Cardiac muscle cell (in vitro differentiated cells and primary cell): ENCODE measurements at regions not wholly inside any gene's neighbourhood (a gene's known extent, or its start where the extent isn't known, plus 50 kb on each side); places are given as distances from the start of the nearest gene placed in this dataset.
A peak's percentile ranks its signal among the peaks of the same experiment; 100 is the strongest.
"Not testable (repeated sequence)": the region's sequence is repeated elsewhere in the genome, so short reads cannot be mapped to it uniquely, and the experiment has no call there.

Source experiments
- DNase-seq, 2 donors: peaks; one replicate each; pipeline versions ENCODE4 v3.0.0 to v3.0.0-alpha.2; 2010 to 2017; ENCODE audit warnings: low read depth in 1 of 2, low spot score in 1 of 2
- H3K27ac ChIP-seq: fragments of 200-600 bp; sonication (generic); 2 replicates; pipeline ENCODE4 v1.5.1; 2016
- H3K27me3 ChIP-seq: fragments of 200-600 bp; sonication (generic); 2 replicates; pipeline ENCODE4 v1.6.0; 2016; ENCODE audit warnings: control low read depth
- H3K36me3 ChIP-seq: fragments of 200-600 bp; sonication (generic); 2 replicates; pipeline ENCODE4 v1.5.1; 2016; ENCODE audit warnings: control low read depth
- H3K4me1 ChIP-seq: fragments of 200-600 bp; sonication (generic); 2 replicates; pipeline ENCODE4 v1.8.1; 2017; ENCODE audit warnings: low read depth, mild to moderate bottlenecking, mixed run types
- H3K4me3 ChIP-seq: fragments of 200-600 bp; sonication (generic); 2 replicates; pipeline ENCODE4 v1.5.1; 2016; ENCODE audit warnings: mild to moderate bottlenecking
- H3K9me3 ChIP-seq: fragments of 200-600 bp; sonication (generic); 2 replicates; pipeline ENCODE4 v1.5.1; 2017; ENCODE audit warnings: low read depth, mild to moderate bottlenecking, control low read depth
- CTCF ChIP-seq: IDR thresholded peaks from 2 replicates; pipeline ENCODE4 v1.5.1; 2012; ENCODE audit warnings: low read depth, mild to moderate bottlenecking, low read length

- Histone ChIP-seq H3K36me3 (no peaks in the 10 kb centered on the region), H3K4me1 (no peaks in the 10 kb centered on the region), H3K27ac (no peak overlapping the region), H3K4me3 (no peak overlapping the region), H3K9me3 (no peaks in the 10 kb centered on the region), H3K27me3 (no peaks in the 10 kb centered on the region)
- TF ChIP-seq CTCF, result no peak
- DNase-seq, result no peak
Observed at GRCh38 chr5:40440746-40441145, 239.0 kb upstream of the PTGER4 start.

GRCh38 chr5:40439103-40439502, 240.6 kb upstream of the PTGER4 start:
- not testable (repeated sequence) for H3K36me3 ChIP-seq, DNase-seq, H3K27me3 ChIP-seq, H3K9me3 ChIP-seq, H3K4me1 ChIP-seq, H3K27ac ChIP-seq, H3K4me3 ChIP-seq

- not testable (repeated sequence) for H3K9me3 ChIP-seq, DNase-seq, H3K4me3 ChIP-seq, H3K27ac ChIP-seq, H3K4me1 ChIP-seq, H3K36me3 ChIP-seq, H3K27me3 ChIP-seq
Observed at GRCh38 chr5:40438646-40439045, 241.1 kb upstream of the PTGER4 start.

- peak in 1 of 2 donors; percentile 57 for DNase-seq
- Histone ChIP-seq H3K27me3 (no peaks in the 10 kb centered on the region), H3K4me1 (no peaks in the 10 kb centered on the region), H3K36me3 (no peaks in the 10 kb centered on the region), H3K4me3 (no peak overlapping the region), H3K9me3 (no peaks in the 10 kb centered on the region), H3K27ac (no peak overlapping the region)
- TF ChIP-seq CTCF, result no peak
Observed at GRCh38 chr5:40437452-40437861, 242.3 kb upstream of the PTGER4 start.

- Histone ChIP-seq H3K27ac (no peak overlapping the region), H3K4me1 (no peaks in the 10 kb centered on the region), H3K4me3 (no peak overlapping the region), H3K36me3 (no peaks in the 10 kb centered on the region), H3K9me3 (no peaks in the 10 kb centered on the region), H3K27me3 (no peaks in the 10 kb centered on the region)
- TF ChIP-seq CTCF, result no peak
- DNase-seq, result no peak
Observed at GRCh38 chr5:40436535-40437237, 243.0 kb upstream of the PTGER4 start.

- DNase-seq, H3K9me3 ChIP-seq, H3K4me3 ChIP-seq, H3K36me3 ChIP-seq, H3K27me3 ChIP-seq, H3K4me1 ChIP-seq, H3K27ac ChIP-seq: not testable (repeated sequence)
Observed at GRCh38 chr5:40435706-40436105, 244.0 kb upstream of the PTGER4 start.

- H3K27ac ChIP-seq, result no peak overlapping the region
- H3K27me3 ChIP-seq, result no peaks in the 10 kb centered on the region
- H3K9me3 ChIP-seq, result no peaks in the 10 kb centered on the region
- no peak overlapping the region for H3K4me3 ChIP-seq
- no peak for DNase-seq
- no peaks in the 10 kb centered on the region for H3K4me1 ChIP-seq
- H3K36me3 ChIP-seq, result no peaks in the 10 kb centered on the region
- TF ChIP-seq CTCF, result no peak
Observed at GRCh38 chr5:40432836-40433235, 246.9 kb upstream of the PTGER4 start.
